GM21786 (cell line): ENCODE measurements at regions not wholly inside any gene's neighbourhood (a gene's known extent, or its start where the extent isn't known, plus 50 kb on each side); places are given as distances from the start of the nearest gene placed in this dataset.
"Not testable (repeated sequence)": the region's sequence is repeated elsewhere in the genome, so short reads cannot be mapped to it uniquely, and the experiment has no call there.

Source experiments
- ATAC-seq: cut with Tn5 transposase; IDR thresholded peaks from one replicate; pipeline ENCODE4 v1.9.1; 2021; ENCODE audit not compliant: unreplicated experiment

DNA sequence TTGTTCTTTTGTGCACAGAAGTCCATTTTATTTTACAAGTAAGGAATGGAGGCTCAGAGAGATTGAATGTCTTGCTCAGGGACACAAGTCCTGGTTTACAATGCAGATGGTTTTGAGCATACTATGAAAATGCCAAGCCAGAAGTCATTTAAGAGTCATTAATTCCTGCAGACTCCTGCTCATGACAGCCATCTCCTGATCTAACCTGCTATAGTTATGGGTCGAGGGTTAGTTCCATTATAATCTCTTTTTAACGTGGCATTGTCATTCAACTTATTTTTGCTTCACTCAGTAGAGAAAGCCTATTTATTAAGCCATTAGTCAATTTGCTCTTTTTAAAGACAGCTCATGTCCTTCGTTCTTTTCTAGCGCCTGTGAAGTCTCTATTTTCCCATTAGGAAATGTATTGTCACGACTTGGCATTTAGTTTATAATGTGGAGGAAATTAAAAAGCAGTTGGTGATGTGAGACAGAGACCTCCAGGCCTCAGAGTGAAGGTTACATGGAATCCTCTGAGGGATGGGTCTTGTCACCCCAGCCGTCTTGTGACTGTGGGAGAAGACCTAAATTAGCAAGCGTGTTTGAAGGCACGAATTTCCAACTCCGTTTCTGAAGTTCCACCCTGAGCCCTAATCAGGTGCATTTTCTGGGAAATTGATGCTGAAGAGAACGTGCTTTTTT, 84.1 kb downstream of the ACTBL2 start:
- ATAC-seq: no peak

DNA sequence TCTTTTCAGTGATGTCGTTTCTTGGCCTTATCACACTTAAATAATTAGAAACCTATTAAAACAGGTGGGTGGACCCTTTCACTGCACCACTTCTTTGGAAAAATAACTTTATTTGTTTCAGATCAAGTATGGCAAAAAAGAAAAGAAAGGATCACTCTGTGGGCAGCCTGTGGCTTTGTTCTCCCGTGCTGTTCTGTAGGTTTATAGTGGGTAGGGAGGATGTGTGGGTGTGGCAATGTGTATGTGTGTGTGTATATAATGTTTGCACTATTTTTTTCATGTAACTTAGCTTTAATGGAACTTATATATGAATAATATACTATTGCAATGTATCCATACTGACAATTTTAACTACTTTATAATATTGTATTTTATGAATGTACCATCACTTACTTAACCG, 85.9 kb downstream of the ACTBL2 start:
- no peak for ATAC-seq

DNA sequence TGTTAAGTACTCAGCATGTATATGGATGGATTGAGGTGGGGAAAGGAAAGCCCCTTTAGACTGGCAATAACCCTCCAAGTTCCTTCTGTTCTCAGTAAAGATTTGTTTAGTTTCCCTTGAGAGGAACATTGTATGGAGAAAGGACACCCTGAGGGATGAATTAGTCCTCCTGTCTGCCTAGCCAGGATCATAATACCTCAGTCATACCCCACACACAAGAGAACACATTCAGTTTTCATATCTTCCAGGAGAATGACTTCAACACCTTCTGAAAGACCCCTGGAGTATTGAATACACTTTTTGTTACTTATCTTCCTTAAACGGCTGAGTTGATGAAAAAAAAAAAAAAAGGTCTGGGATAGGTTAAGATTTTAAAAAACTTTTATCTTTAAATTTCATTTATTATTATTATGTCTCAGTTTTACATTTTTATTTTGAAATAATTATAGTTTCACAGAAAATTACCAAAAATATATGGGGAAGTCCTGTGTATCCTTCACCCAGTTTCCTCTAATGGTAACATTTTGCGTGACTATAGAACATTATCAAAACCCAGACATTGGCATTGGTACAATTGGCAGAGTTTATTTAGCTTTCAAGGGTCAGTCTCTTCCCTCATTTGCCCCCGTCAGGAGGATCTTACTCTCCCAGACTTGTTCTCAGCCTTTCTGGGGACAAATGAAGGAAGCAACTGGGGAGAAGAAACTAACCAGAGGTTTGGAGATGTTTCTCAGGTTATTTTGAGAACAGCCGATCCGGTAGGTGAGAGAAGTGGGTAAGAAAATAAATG, 88.0 kb downstream of the ACTBL2 start:
- no peak for ATAC-seq

DNA sequence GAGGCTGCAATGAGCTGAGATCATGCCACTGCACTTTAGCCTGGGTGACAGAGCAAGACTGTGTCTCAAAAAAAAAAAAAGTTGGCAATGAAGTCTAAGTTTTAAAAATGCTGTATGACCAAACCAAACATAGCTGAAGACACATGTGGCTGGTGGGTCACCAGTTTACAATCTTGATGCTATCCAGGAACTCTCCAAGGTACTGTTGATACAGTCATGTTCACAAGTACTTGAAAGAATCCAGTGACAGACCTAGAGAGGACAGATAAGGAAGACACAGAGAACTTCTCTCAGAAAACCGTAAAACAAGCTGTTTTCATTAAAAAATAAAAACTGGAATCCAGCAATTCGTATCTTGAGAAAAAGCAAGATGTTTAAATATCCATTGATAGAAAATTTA, 95.7 kb downstream of the ACTBL2 start:
- no peak for ATAC-seq

DNA sequence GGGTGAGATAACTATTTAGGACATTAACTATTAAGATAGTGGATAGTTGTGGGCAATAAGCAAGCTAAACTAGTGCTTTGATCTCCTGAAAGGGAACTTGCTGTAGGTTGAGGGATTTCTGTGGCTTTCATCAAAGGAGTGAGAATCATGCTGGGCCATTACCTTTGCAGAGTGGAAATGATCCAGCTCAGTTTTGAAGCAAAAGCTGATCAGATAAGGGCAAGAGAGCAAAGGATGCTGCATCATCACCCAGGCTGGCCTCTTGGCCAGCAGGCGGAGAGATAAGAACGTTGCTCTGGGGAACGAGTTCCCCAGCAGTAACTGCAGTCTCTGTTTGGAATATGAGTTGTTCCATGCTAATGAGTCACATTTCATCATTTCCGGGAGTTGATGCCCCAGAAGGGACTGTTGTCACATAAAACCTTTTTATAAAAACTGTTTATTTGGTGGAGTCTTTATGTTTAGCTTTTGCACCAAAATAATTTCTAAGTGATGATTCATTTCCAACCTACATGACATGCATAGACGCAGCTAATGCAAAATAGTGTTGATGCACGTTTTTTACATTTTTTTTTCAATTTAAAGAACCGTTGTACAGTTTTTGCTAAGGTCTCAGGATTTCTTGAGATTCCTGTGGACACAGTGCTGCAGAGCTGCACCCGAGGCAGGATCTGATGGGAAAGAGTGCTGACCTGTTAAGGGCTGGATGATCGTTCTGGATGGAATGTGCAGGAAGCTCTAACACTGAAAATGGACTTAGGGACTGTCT, 99.3 kb downstream of the ACTBL2 start:
- no peak for ATAC-seq

DNA sequence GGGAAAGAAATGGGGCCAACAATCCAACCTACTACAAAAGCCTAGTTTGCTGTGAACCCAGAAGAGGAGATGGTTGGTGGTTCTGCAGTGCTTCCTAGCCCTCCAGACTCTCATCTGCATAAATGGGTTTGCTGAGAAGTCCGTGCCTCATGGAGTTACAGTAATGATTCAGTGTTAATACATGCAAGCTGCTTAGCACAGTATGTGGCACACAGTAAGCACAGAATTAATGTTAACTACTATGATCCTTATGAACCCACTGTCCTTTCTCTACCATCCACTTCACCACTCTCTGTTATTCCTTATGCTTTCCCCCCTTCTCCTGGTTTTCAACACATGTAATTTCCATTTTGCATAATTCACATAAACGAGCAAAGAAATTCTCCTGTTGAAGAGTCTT, 100.0 kb downstream of the ACTBL2 start:
- no peak for ATAC-seq

DNA sequence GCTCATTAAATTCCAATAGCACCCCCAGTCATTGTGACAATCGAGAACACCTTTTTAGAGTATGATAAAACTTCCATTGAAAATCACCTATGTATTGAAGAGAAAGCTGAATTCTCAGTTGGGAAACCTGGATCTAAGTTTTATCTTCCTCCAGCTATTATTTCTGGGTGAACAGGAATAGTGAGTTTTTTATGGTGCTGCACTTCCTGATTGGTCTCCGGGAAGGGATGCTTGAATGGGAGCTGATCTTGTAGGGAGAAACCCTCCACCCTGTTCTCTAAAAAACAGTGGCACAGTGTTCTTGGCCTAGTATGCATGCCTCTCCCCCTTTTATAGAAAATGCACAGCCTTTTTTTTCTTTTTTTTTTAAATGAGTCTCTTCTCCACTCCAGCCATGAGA, 112.2 kb downstream of the ACTBL2 start:
- no peak for ATAC-seq

DNA sequence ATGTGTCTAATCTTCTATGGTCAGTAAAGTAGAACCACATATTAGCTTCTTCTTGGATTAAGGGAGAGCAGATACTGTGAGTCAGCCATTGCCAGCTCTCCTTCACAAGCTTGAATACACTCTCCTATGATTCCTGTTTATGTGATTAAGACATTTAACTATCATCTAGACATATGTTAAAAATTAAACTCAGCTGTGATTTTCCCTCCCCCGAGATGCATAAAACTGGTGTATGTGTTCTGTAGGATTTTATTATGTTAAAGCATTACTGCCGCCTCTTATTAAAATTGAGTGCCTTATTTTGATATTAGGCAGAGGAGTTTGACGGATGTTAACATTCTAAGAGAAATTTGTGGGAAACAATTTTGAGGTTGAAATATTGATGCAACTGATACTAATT, 114.6 kb downstream of the ACTBL2 start:
- ATAC-seq: no peak

DNA sequence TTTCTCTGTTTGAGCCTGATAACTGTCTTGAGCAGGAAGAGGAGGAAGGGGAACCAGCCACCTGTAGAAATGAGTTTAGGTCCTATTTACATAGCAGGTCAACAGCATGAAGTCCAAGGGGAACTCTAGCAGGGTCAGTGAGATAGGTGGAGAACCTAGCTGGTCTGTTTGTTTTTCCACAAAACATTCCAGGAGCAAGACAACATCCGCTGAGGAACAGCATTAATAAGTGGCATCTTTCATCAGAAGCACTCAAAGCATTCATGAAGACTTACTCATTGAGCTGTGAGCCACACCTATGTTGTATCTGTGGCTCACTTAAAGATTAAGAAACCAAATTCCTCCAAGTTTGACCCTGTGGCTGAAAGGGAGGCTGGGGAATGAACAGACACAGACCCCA, 115.9 kb downstream of the ACTBL2 start:
- no peak for ATAC-seq

DNA sequence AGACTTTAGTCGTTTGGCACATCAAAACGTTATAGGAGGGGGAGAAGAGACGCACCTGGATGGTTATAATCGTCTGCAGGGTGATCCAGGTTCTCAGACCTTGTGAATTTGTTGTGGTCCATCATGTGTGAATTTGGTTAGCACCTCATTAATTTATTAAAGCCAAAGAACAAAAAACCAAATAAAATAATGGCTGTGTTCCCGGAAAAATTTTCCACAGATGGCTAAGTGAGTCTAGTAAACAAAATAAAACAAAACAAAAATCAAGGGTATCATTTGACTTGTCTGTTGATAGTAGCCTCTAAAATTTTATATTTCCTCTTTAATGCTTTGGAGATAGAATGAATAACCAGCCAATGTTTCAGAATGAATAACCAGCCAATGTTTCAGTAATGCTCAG, 119.7 kb downstream of the ACTBL2 start:
- no peak for ATAC-seq

DNA sequence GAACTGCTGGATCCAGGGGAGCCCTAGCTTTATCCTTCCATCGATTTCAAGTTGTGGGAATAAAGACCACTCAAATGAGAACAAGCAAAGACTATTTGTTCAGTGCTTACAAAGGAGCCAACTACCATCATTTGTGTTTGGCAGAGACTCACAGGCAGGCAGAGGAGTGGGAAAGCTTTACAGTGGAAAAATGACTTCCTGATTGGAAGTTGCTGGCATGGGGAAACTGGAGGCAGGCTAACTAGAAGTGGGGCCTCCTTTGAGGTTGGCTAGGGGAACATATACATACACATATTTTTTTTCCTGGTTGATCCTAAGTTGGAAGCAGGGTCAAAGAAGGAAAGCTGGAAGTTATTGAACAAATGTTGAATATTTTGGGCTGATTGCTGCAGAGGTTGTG, 121.7 kb downstream of the ACTBL2 start:
- no peak for ATAC-seq

DNA sequence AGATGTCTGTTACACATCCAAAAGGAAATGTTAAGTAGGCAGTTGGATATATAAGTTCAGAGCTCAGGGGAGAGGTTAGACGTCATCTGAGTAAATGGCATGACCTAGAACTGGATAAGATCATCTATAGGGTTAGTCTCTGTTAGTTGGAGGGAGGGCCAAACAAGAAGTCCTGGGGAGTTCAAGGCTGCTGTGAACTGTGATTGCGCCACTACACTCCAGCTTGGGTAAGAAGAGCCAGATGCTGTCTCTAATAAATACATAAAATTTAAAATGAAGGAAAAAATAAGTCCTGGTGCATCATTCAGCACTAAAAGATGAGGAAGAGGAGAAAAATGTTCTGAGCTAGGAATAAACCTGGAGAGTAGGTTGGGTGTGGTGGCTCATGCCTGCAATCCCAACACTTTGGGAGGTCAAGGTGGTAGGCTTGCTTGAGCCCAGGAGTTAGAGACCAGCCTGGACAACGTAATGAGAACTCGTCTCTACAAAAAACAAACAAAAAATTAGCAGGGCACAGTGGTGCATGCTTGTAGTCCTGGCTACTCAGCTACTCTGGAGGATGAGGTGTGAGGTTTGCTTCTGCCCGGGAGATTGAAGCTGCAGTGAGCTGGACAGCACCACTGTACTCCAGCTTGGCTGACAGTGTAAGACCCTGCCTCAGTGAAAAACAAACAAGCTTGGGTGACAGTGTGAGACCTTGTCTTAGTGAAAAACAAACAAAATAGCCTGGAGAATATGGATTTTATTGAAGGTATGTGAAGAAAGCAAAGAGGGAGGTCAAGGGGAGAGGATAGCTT, 123.6 kb downstream of the ACTBL2 start:
- ATAC-seq: no peak

DNA sequence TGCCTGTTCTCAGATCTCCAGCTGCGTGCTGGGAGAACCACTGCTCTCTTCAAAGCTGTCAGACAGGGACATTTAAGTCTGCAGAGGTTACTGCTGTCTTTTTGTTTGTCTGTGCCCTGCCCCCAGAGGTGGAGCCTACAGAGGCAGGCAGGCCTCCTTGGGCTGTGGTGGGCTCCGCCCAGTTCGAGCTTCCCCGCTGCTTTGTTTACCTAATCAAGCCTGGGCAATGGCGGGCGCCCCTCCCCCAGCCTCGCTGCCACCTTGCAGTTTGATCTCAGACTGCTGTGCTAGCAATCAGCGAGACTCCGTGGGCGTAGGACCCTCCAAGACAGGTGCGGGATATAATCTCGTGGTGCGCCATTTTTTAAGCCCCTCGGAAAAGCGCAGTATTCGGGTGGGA, 125.8 kb downstream of the ACTBL2 start:
- ATAC-seq: not testable (repeated sequence)

DNA sequence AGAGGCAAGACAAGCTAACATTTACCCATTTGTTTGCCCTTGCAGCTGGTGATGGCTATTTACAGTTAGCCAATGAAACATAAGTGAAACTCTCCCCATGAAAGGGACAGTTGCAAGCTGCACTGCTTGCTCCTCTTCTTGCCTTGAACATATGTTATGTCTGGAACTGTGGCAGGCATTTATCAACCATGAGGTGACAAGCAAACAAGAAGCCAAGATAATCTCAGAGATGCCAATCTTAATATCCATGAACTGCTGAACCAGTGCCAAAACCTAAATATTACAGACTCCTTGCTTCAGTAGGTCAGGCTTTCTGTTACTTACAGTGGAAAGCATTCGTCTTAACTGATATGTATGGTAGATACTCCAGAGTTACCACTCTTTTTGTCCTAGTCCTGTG, 133.4 kb downstream of the ACTBL2 start:
- no peak for ATAC-seq

DNA sequence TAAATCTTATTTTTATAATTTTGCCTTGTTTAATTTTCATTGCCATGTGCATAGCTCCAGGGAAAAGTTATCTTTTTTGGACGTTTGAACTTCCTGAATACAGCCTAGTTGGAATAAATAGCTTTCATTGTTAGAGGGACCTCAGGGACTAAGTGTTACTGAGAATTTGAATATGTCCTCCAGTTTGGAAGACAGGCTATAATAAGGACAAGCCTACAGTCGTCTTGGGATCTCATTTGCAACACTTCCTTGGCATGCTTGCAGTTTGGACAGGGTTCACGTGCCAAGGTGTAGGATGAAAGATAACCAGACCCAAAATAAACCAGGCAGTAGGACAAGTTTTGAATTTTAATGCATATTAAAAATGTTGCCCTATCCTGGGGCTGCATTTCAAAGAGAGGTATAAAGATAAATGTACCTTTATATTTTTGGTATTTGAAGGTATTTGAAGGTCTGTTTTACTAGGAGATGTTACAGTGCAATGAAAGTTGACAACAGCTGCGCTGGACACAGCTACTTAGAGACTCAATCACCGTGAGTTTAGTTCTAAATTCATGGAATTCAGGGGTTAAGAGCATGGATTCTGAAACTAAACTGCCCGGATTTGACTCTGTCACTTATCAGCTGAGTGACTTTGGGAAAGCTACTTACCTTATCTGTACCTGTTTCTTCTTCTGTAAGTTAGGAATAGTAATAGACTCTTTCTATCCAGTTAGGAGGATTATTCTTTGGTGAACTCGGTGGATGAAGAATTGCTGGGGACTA, 134.1 kb downstream of the ACTBL2 start:
- no peak for ATAC-seq

DNA sequence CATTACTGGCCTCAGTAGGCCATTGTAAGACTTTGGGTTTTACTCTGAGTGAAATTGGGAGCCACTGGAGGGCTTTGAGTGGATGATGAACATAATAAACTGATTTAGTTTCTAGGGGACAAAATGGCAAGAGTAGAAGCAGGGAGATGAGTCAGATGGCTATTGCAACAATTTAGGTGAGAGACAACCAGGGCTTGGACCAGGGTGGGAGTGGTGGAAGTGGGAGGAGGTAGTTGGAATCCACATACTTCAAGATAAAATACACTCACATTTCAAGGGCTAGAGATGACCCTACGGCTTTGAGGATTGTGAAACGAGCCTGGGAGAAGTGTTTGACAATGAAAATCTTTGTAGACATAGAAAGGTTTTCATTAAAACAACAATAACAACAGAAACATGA, 136.3 kb downstream of the ACTBL2 start:
- no peak for ATAC-seq

DNA sequence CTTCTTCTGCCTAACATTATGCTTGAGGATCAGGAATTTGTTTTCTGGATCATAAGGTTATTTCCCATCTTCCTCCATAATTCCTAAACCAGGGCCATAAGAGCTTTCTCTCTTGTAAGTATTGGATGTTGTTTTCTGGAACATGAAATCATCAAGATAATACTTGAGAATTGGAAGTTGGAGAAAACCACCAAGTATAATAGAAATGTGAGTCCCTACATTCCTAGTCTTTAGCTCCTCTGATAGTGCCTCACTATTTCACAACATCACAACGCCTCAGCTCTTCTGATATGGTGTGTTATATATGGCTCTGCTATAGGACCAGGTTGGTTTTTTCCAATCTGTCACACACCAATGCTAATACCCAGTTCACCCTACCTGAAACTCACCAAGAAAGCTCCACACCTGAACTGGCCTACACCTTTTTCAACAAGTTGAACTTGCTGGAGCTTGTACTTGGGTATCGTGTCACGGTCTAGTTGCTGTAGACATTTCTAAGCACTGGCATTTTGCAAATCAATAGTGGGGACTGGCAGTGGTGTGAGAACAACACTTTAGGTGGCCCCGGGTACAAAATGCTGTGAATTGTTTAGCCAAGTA, 141.1 kb downstream of the ACTBL2 start:
- no peak for ATAC-seq

DNA sequence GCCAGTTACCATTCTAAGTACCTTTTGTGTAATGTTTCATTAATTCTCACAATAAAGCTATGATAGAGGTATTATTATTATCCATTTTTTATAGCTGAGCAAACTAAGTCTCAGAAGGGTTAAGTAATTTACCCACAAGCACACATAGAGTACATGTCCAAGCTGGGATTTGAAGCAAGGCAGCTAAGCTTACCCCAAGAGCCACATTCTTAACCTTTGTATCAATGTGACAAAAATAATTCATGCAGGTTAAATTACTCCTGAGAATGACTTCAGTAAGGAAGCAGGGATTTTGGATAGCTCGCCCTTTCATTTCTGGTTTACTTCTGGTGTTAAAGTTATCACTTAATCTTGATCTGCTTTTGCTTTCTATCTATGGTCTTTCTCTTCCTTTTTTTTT, 141.9 kb downstream of the ACTBL2 start:
- no peak for ATAC-seq

DNA sequence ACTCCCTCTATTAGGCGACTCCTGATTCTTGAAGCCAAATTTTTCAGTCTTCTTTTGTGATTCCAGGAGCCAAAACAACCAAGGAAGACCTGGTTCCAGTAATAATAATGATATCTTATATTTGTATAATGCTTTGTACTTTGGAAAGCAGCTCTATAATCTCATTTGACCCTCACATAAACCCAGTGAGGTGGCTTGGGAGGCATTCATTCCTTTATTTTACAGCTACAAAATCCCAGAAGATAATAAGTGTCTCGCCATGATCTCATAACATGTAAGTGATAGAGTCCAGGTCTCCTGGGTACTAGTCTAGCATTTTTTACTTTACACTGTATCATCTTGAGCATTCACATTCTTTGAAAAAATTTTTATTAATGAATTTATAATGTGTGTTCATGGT, 143.1 kb downstream of the ACTBL2 start:
- ATAC-seq: no peak

DNA sequence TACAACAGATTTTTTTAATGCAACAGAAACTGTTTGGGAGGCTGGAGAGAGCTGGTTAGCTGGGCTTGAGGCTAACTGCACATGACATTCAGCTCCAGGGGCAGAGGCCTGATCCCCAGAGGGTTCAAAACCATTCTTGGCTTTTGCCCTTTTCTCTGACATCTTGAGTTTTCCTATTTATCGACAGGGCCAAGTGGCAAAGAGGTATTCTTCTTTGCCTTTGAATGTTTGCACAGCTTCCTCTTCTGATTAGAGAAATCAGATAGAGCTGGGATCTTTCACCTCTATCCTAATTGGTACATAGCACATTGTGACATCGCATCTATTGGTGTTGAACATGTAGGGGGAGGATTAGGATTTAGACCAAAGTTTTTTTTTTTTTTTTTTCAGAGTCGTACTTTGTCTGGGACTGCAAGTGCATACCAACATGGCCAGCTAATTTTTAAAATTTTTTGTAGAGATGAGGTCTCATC, 143.7 kb downstream of the ACTBL2 start:
- ATAC-seq: no peak
